DMS53 (cell line): ENCODE measurements at regions not wholly inside any gene's neighbourhood (a gene's known extent, or its start where the extent isn't known, plus 50 kb on each side); places are given as distances from the start of the nearest gene placed in this dataset.
"Not testable (repeated sequence)": the region's sequence is repeated elsewhere in the genome, so short reads cannot be mapped to it uniquely, and the experiment has no call there.

Experiments used
- DNase-seq: peaks from one replicate; lab custom pipeline; 2025; lab: John Stamatoyannopoulos, UW

- no peak for DNase-seq
Measured at GRCh38 chr4:124104628-124105027, 607.9 kb downstream of the ANKRD50 start.

GRCh38 chr4:124105212-124105611 lies 607.3 kb downstream of the ANKRD50 start:
- peak; percentile 51 for DNase-seq

- peak; percentile 3 for DNase-seq
Measured at GRCh38 chr4:124111411-124111810, 601.1 kb downstream of the ANKRD50 start.

- peak; percentile 74 for DNase-seq
Measured at GRCh38 chr4:124111922-124112321, 600.6 kb downstream of the ANKRD50 start.

GRCh38 chr4:124118061-124118460 lies 594.5 kb downstream of the ANKRD50 start:
- no peak for DNase-seq

GRCh38 chr4:124121461-124121971 lies 591.0 kb downstream of the ANKRD50 start:
- no peak for DNase-seq

- no peak for DNase-seq
Measured at GRCh38 chr4:124123181-124123580, 589.4 kb downstream of the ANKRD50 start.

- no peak for DNase-seq
Measured at GRCh38 chr4:124123721-124124120, 588.8 kb downstream of the ANKRD50 start.

GRCh38 chr4:124131324-124131723 lies 581.2 kb downstream of the ANKRD50 start:
- DNase-seq: not testable (repeated sequence)

GRCh38 chr4:124132161-124132560 lies 580.4 kb downstream of the ANKRD50 start:
- no peak for DNase-seq

- no peak for DNase-seq
Measured at GRCh38 chr4:124133753-124134152, 578.8 kb downstream of the ANKRD50 start.

GRCh38 chr4:124135409-124135813 lies 577.1 kb downstream of the ANKRD50 start:
- DNase-seq: no peak

GRCh38 chr4:124139044-124139443 lies 573.5 kb downstream of the ANKRD50 start:
- no peak for DNase-seq

- no peak for DNase-seq
Measured at GRCh38 chr4:124143632-124144031, 568.9 kb downstream of the ANKRD50 start.

- DNase-seq: no peak
Measured at GRCh38 chr4:124144238-124144654, 568.3 kb downstream of the ANKRD50 start.

GRCh38 chr4:124146068-124146467 lies 566.5 kb downstream of the ANKRD50 start:
- no peak for DNase-seq

GRCh38 chr4:124151031-124151430 lies 561.5 kb downstream of the ANKRD50 start:
- no peak for DNase-seq

- DNase-seq: no peak
Measured at GRCh38 chr4:124152132-124152531, 560.4 kb downstream of the ANKRD50 start.

GRCh38 chr4:124155239-124155638 lies 557.3 kb downstream of the ANKRD50 start:
- DNase-seq: no peak

GRCh38 chr4:124157396-124158083 lies 555.0 kb downstream of the ANKRD50 start:
- DNase-seq: no peak

GRCh38 chr4:124163401-124163800 lies 549.1 kb downstream of the ANKRD50 start:
- DNase-seq: no peak

- no peak for DNase-seq
Measured at GRCh38 chr4:124167602-124168001, 544.9 kb downstream of the ANKRD50 start.

- not testable (repeated sequence) for DNase-seq
Measured at GRCh38 chr4:124169524-124169923, 543.0 kb downstream of the ANKRD50 start.

- DNase-seq: no peak
Measured at GRCh38 chr4:124173912-124174311, 538.6 kb downstream of the ANKRD50 start.
